H9 (cell line): ENCODE measurements at regions not wholly inside any gene's neighbourhood (a gene's known extent, or its start where the extent isn't known, plus 50 kb on each side); places are given as distances from the start of the nearest gene placed in this dataset.

Experiments used
- DNase-seq: peaks from one replicate; pipeline ENCODE4 v3.0.0-alpha.2; 2017
- H2AFZ ChIP-seq: one replicate; pipeline ENCODE4 v1.6.1; 2013; ENCODE audit warnings: mild to moderate bottlenecking, low read length, control low read depth, moderate library complexity
- H2AK5ac ChIP-seq: 2 replicates; pipeline ENCODE4 v1.6.1; 2013; ENCODE audit warnings: low read length, control low read depth, mixed read lengths; ENCODE audit not compliant: insufficient read length
- H2BK120ac ChIP-seq: one replicate; pipeline ENCODE4 v1.6.1; 2013; ENCODE audit warnings: low read depth, mild to moderate bottlenecking, low read length, control low read depth, inconsistent platforms; ENCODE audit not compliant: poor library complexity, severe bottlenecking
- H2BK12ac ChIP-seq: 2 replicates; pipeline ENCODE4 v1.6.1; 2013; ENCODE audit warnings: low read length, control low read depth, mixed read lengths, low read depth; ENCODE audit not compliant: insufficient read length
- H2BK15ac ChIP-seq: 2 replicates; pipeline ENCODE4 v1.6.1; 2013; ENCODE audit warnings: low read depth, low read length, control low read depth
- H2BK20ac ChIP-seq: one replicate; pipeline ENCODE4 v1.6.1; 2013; ENCODE audit warnings: low read depth, mild to moderate bottlenecking, low read length, control low read depth, inconsistent platforms; ENCODE audit not compliant: poor library complexity, severe bottlenecking
- H2BK5ac ChIP-seq: 2 replicates; pipeline ENCODE4 v1.6.1; 2013; ENCODE audit warnings: low read length, control low read depth, mixed read lengths; ENCODE audit not compliant: insufficient read length
- H3K14ac ChIP-seq: 2 replicates; pipeline ENCODE4 v1.6.1; 2013; ENCODE audit warnings: low read length, control low read depth; ENCODE audit not compliant: insufficient read depth
- H3K18ac ChIP-seq: 2 replicates; pipeline ENCODE4 v1.6.1; 2013; ENCODE audit warnings: low read depth, mild to moderate bottlenecking, mixed read lengths, low read length, control low read depth; ENCODE audit not compliant: insufficient read length
- H3K23ac ChIP-seq: 2 replicates; pipeline ENCODE4 v1.6.1; 2013; ENCODE audit warnings: low read length, control low read depth, mixed read lengths, low read depth; ENCODE audit not compliant: insufficient read length
- H3K23me2 ChIP-seq: 2 replicates; pipeline ENCODE4 v1.6.1; 2013; ENCODE audit warnings: low read depth, mild to moderate bottlenecking, mixed read lengths, low read length, control low read depth; ENCODE audit not compliant: insufficient read length, poor library complexity, severe bottlenecking
- H3K27ac ChIP-seq: 2 replicates; pipeline ENCODE4 v1.5.1; 2013; ENCODE audit warnings: low read length, control low read depth, mixed read lengths, low read depth; ENCODE audit not compliant: insufficient read length
- H3K27me3 ChIP-seq: 2 replicates; pipeline ENCODE4 v1.6.1; 2013; ENCODE audit warnings: low read length, control low read depth, inconsistent platforms; ENCODE audit not compliant: insufficient read depth
- H3K4ac ChIP-seq: 2 replicates; pipeline ENCODE4 v1.6.1; 2013; ENCODE audit warnings: low read depth, mild to moderate bottlenecking, control low read depth, inconsistent platforms, low read length, moderate library complexity
- H3K4me1 ChIP-seq: 2 replicates; pipeline ENCODE4 v1.6.1; 2013; ENCODE audit warnings: low read length, control low read depth, inconsistent platforms; ENCODE audit not compliant: insufficient read depth
- H3K4me2 ChIP-seq: 2 replicates; pipeline ENCODE4 v1.6.1; 2013; ENCODE audit warnings: low read length, control low read depth, mixed read lengths; ENCODE audit not compliant: insufficient read length, insufficient read depth
- H3K56ac ChIP-seq: 2 replicates; pipeline ENCODE4 v1.6.1; 2013; ENCODE audit warnings: low read depth, mild to moderate bottlenecking, mixed read lengths, low read length, control low read depth; ENCODE audit not compliant: insufficient read length
- H3K79me1 ChIP-seq: 2 replicates; pipeline ENCODE4 v1.6.1; 2013; ENCODE audit warnings: low read depth, mild to moderate bottlenecking, moderate library complexity, low read length, control low read depth, inconsistent platforms; ENCODE audit not compliant: insufficient read depth, poor library complexity, severe bottlenecking
- H3K79me2 ChIP-seq: 2 replicates; pipeline ENCODE4 v1.6.1; 2013; ENCODE audit warnings: low read length, control low read depth, inconsistent platforms; ENCODE audit not compliant: insufficient read depth
- H3K9ac ChIP-seq: 2 replicates; pipeline ENCODE4 v1.6.1; 2013; ENCODE audit warnings: low read length, control low read depth, mixed read lengths; ENCODE audit not compliant: insufficient read length; ENCODE audit errors: extremely low read depth
- H3K9me3 ChIP-seq: one replicate; pipeline ENCODE4 v1.6.1; 2013; ENCODE audit warnings: low read depth, low read length, inconsistent platforms; ENCODE audit not compliant: control insufficient read depth
- H3T11ph ChIP-seq: one replicate; pipeline ENCODE4 v1.6.1; 2013; ENCODE audit warnings: mild to moderate bottlenecking, low read length, control low read depth, inconsistent platforms
- H4K20me1 ChIP-seq: one replicate; pipeline ENCODE4 v1.6.1; 2013; ENCODE audit not compliant: control insufficient read depth, insufficient read length, insufficient read depth
- H4K5ac ChIP-seq: 2 replicates; pipeline ENCODE4 v1.6.1; 2013; ENCODE audit warnings: low read depth, mild to moderate bottlenecking, mixed read lengths, low read length, control low read depth; ENCODE audit not compliant: insufficient read length
- H4K8ac ChIP-seq: replicated peaks from 2 replicates; pipeline ENCODE4 v1.6.1; 2013; ENCODE audit warnings: low read length, control low read depth, mixed read lengths, low read depth; ENCODE audit not compliant: insufficient read length
- H4K91ac ChIP-seq: 2 replicates; pipeline ENCODE4 v1.6.1; 2013; ENCODE audit warnings: low read depth, mild to moderate bottlenecking, moderate library complexity, mixed read lengths, low read length, control low read depth; ENCODE audit not compliant: insufficient read length
- H3K27ac Mint-ChIP-seq, 3 experiments: 2 replicates in 2 of 3; 3 replicates in 1 of 3; pipeline ENCODE4 v1.8.0; 2020 to 2021; ENCODE audit warnings: mixed read lengths in 3 of 3, mild to moderate bottlenecking in 1 of 3, moderate library complexity in 1 of 3
- H3K27me3 Mint-ChIP-seq: 2 replicates; pipeline ENCODE4 v1.8.0; 2021; ENCODE audit warnings: low read depth, mild to moderate bottlenecking, moderate library complexity, mixed read lengths
- H3K36me3 Mint-ChIP-seq, 3 experiments: 2 replicates in 2 of 3; 3 replicates in 1 of 3; pipeline ENCODE4 v1.8.0; 2020 to 2021; ENCODE audit warnings: low read depth in 3 of 3, mixed read lengths in 3 of 3; ENCODE audit not compliant: insufficient read depth in 1 of 3
- H3K4me1 Mint-ChIP-seq, 2 experiments: 2 replicates each; pipeline ENCODE4 v1.8.0; 2020; ENCODE audit warnings: mixed read lengths in 2 of 2
- H3K4me3 Mint-ChIP-seq, 2 experiments: 2 replicates in 1 of 2; 3 replicates in 1 of 2; pipeline ENCODE4 v1.8.0; 2020 to 2021; ENCODE audit warnings: mild to moderate bottlenecking in 2 of 2, mixed read lengths in 2 of 2, moderate library complexity in 1 of 2
- H3K9me3 Mint-ChIP-seq, 2 experiments: 2 replicates in 1 of 2; 3 replicates in 1 of 2; pipeline ENCODE4 v1.8.0; 2020; ENCODE audit warnings: mild to moderate bottlenecking in 2 of 2, mixed read lengths in 2 of 2, moderate library complexity in 1 of 2
- CTCF ChIP-seq: fragments of 200-600 bp; sonication (generic); conservative IDR thresholded peaks from 3 replicates; pipeline ENCODE4 v1.8.0; 2021; ENCODE audit warnings: antibody characterized with exemption, mild to moderate bottlenecking
- WGBS: extraction: QIAGEN DNeasy Blood & Tissue Kit; methylation state at CpG from one replicate; pipeline ENCODE4 v1.1.7; 2013; ENCODE audit warnings: missing lambda C conversion rate, low lambda C conversion rate, mixed read lengths; ENCODE audit not compliant: insufficient read length; ENCODE audit errors: extremely low coverage; 5-methylcytosine and 5-hydroxymethylcytosine counted together

GRCh38 chr9:85863875-85864274 is 77.1 kb upstream of the NAA35 start:
- H2AK5ac ChIP-seq: no peak overlapping the region
- no peak overlapping the region for H4K91ac ChIP-seq
- H3K27ac Mint-ChIP-seq: no peak overlapping the region; a peak in 1 of 7 replicates
- no peak overlapping the region for H2BK5ac ChIP-seq
- no peak overlapping the region for H3K4me2 ChIP-seq
- no peak overlapping the region for H3K4me3 Mint-ChIP-seq
- H4K5ac ChIP-seq: no peak overlapping the region
- H3K4me1 Mint-ChIP-seq: peaks cover 20 to 22% of the 10 kb centered on the region in 2 experiments
- H3K23ac ChIP-seq: no peak overlapping the region
- no peak overlapping the region for H4K8ac ChIP-seq
- peaks cover 0 to 3% (median 0%) of the 10 kb centered on the region in 3 experiments; a peak in 2 of 7 replicates for H3K36me3 Mint-ChIP-seq
- no peak overlapping the region for H3K4ac ChIP-seq
- no peaks in the 10 kb centered on the region for H3K23me2 ChIP-seq
- H2BK20ac ChIP-seq: no peak overlapping the region
- no peak overlapping the region for H3K56ac ChIP-seq
- H3K9ac ChIP-seq: no peak overlapping the region
- no peak overlapping the region for H2AFZ ChIP-seq
- H3K79me1 ChIP-seq: no peaks in the 10 kb centered on the region
- TF ChIP-seq CTCF: no peak
- H2BK12ac ChIP-seq: no peak overlapping the region
- no peaks in the 10 kb centered on the region for H3K79me2 ChIP-seq
- no peak overlapping the region for H3T11ph ChIP-seq
- H3K14ac ChIP-seq: no peak overlapping the region
- no peak for DNase-seq
- H3K27me3 Mint-ChIP-seq: no peaks in the 10 kb centered on the region
- H3K9me3 ChIP-seq: no peaks in the 10 kb centered on the region
- H3K27ac ChIP-seq: no peak overlapping the region
- no peak overlapping the region for H3K18ac ChIP-seq
- WGBS: no CpG with 5 or more reads among the region's 2 CpGs
- peaks cover 8% of the 10 kb centered on the region; the same call in 1 of the 2 replicates for H3K4me1 ChIP-seq
- H3K9me3 Mint-ChIP-seq: peaks cover 0 to 2% of the 10 kb centered on the region in 2 experiments; a peak in 1 of 5 replicates
- H3K27me3 ChIP-seq: no peaks in the 10 kb centered on the region
- no peaks in the 10 kb centered on the region for H4K20me1 ChIP-seq
- H2BK120ac ChIP-seq: no peak overlapping the region
- no peak overlapping the region for H2BK15ac ChIP-seq
